GM10266 (cell line): ENCODE measurements at regions not wholly inside any gene's neighbourhood (a gene's known extent, or its start where the extent isn't known, plus 50 kb on each side); places are given as distances from the start of the nearest gene placed in this dataset.

Experiments
- DNase-seq: peaks from one replicate; pipeline ENCODE4 v3.0.0; 2012; ENCODE audit errors: extremely low spot score
- TF ChIP-seq, protein P1 (sequence below): IDR thresholded peaks from 2 replicates; pipeline ENCODE4 v1.5.1; 2012; ENCODE audit warnings: mild to moderate bottlenecking, low read depth; ENCODE audit not compliant: control insufficient read depth, insufficient read depth; ENCODE audit errors: missing control alignments

DNA sequence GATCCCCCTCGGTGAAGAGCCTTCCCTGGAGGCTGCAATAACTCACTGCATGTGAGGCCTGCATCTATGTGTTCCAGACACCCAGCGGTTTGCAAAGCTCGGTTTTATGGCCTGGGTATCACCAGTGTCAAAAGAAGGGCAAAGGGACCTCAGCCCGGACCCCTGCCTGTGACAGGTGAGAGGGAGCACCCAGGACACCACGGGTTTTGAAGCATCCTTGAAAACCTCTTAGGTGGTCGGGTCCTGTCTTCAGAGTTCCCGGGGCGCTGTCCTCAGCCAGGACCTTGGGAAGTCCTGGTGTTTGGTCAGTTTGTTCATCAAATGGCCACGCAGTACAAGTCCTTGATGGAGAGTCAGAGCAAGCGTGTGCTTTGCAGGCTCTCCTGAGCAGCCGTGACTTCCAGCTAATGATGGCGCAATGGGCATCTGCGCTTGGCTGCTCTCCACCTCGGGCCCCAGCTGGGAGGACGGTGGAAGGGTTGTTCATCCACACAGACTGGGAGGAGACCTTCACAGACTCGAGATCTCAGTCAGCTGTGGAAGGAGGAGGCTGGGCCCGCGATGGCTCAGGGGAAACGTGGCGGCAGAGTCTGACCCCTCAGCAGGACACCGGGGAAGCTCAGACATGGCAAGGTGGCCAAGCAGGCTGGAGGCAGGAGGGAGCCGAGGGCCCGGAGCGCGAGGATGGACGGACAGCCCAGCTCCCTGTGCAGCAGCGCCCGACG is 113.1 kb upstream of the GPC1 start:
- DNase-seq = no peak
- TF ChIP-seq, protein P1, sequence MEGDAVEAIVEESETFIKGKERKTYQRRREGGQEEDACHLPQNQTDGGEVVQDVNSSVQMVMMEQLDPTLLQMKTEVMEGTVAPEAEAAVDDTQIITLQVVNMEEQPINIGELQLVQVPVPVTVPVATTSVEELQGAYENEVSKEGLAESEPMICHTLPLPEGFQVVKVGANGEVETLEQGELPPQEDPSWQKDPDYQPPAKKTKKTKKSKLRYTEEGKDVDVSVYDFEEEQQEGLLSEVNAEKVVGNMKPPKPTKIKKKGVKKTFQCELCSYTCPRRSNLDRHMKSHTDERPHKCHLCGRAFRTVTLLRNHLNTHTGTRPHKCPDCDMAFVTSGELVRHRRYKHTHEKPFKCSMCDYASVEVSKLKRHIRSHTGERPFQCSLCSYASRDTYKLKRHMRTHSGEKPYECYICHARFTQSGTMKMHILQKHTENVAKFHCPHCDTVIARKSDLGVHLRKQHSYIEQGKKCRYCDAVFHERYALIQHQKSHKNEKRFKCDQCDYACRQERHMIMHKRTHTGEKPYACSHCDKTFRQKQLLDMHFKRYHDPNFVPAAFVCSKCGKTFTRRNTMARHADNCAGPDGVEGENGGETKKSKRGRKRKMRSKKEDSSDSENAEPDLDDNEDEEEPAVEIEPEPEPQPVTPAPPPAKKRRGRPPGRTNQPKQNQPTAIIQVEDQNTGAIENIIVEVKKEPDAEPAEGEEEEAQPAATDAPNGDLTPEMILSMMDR = no peak

DNA sequence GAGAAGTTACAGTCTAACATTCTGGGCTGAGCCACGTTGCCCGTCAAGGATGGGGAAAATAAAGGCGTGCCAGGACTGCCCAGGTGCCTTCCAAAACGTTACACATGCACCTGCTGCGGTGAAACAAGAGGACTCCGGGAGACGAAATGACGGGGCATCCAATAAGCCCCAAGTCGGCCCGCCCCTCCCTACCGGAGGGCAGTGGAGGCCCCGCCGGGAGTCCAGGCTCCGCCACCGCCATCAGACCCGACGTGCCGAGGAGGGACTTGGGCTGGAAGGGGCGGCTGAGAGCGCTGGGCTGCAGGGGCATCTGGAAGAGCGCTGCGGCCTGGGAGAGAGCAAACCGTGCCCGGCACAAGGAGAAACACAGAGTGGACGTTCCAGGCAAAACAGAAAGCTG is 112.5 kb upstream of the GPC1 start:
- TF ChIP-seq, protein P1 = no peak
- no peak for DNase-seq

DNA sequence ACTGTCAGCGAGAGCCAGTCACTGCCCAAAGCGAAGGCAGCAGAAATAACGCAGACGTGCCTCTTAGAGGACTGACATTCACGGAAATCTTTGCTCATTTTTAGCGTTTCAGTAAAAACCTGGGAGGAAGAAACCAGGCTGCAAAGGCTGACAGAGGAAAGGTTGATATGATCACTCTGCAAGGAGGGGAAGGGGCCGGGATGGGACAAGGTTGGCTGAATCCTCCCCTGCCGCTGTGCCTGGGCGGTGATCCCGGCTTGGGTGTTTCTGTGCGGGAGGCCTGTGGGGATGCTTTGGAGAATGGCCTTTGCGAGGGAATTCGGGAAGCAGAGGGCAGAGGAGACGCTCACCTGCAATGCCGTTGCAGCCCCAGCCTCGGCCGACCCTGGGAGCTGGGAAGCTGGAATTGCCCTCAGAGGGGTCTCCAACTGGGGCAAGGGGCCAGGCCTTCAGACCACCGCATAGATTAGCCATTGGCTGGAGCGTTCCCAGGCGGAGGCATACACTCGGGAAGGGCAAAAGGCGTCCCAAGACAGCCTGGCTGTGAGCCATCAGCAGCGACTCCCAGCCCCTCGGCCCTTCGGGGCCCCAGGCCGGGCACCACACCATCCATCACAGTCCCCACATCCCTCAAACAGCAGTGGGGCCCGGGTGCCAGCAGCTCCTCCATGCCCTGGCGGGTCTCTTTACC is 111.7 kb upstream of the GPC1 start:
- no peak for DNase-seq
- TF ChIP-seq, protein P1 = no peak

DNA sequence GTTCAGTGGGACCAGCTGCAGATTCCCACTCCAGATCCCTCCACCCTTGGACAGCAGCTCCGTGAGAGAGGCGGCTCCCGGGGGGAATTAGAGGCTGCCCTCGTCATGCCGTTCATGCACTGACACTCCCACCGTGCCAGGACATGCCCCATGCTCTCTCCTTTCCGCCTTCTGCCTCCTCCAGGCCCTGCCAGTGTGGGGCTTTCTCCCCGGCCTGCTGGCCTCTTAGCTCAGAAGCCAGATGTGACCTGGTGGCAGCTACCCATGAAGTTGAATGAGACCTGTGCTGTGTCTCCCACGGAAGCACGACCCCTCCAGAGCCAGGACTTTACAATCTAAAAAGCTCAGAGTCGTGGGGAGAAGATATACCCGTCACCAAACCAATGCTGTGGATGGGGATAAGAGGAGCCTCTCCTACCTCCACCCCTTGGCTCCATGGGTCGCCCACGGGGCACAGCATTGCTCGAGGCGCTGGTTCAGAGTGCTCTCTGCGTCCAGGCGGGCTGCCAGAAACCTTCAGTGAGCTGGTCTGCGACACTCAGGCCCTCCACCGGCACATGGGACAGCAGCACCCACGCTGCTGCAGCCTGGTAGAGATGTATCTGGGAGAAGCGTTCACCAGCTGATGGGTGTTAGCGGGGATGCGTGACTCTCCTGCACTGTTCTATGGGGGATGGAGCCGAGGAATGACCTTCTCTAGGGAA is 111.0 kb upstream of the GPC1 start:
- no peak for DNase-seq
- TF ChIP-seq, protein P1 = no peak

DNA sequence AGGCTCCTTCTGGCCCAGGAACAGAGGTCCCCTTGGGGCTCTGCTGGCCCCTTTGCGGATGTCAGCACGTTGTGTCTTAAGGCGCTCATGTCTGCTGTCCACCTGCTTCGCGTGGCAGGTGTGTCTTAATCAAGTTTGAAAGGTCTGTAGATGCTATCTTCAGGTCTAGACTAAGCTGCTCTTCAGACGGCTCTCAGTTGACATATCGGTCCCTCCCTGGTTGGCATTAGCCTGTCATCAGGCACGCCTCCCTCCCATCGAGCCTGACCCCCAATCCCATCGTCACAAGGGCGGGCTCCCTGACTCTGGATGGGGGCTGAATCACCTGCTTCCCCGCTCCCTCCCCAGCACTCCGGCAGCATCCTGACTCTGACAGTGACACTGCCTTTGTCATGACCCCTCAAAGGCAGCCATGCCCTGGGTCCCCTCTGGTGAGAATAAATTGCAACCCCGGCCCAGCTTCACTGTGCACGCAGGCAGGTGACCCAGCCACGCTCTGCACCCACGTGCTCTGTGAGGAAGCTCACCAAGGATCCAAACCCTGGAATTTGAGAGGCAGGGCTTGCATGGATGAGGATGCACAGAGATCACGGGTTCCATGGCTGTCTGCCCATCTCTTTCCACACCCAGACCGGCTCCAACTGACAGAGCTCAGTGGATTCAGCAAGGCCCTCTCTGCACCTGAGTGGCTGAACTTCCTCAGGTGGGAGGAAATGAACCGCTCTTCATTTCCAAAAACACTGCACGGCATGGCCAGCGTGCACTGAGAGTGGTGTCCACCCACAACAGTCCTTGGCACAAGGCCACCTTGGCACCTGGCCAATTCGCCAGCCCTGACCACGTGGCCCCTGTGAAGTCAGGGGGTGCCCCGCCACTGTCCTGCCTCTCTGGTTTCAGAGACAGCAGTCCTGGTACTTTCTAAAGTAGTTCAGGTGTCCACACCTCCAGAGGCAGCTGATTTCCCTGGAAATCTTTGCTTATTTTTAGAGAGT is 110.2 kb upstream of the GPC1 start:
- TF ChIP-seq, protein P1 = no peak
- DNase-seq = no peak

DNA sequence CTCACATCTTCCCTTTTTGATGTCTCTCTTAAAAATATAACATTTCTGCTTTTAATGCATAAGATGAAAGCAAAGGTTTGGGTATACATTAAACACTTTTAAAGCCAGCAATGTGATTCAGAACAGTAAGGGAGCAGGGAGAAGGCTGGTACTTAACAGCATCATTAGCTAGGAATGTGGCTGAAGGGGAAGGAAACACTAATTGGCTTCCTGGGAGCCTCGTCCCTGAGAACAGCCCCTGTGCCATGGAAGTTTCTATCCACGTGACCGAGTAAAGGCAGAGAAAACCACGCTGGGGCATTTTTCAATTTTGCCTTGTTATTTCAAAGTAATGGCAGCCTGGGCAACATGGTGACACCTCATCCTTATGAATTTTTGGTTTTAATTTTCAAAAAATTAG is 109.2 kb upstream of the GPC1 start:
- TF ChIP-seq, protein P1 = no peak
- no peak for DNase-seq
